Tibial nerve (tissue), 3 donors: ENCODE measurements at regions not wholly inside any gene's neighbourhood (a gene's known extent, or its start where the extent isn't known, plus 50 kb on each side); places are given as distances from the start of the nearest gene placed in this dataset.

Source experiments
- POLR2A ChIP-seq, 2 donors: fragments of 450-650 bp; IDR thresholded peaks; one replicate each; pipeline ENCODE4 v1.6.1; 2017; ENCODE audit warnings: antibody characterized with exemption in 2 of 2, mild to moderate bottlenecking in 2 of 2, moderate library complexity in 2 of 2
- TF ChIP-seq, protein P1 (sequence below), 5 experiments: fragments of 200-600 bp in 3 of 5; fragments of 450-650 bp in 2 of 5; sonication (generic) in 3 of 5; IDR thresholded peaks; one replicate each; pipeline ENCODE4 v1.5.1; 2016 to 2019; ENCODE audit warnings: antibody characterized with exemption in 5 of 5, mild to moderate bottlenecking in 3 of 5, moderate library complexity in 2 of 5

- no peak for TF ChIP-seq POLR2A (IDR thresholded peaks at IDR 0.05)
- TF ChIP-seq, protein P1, sequence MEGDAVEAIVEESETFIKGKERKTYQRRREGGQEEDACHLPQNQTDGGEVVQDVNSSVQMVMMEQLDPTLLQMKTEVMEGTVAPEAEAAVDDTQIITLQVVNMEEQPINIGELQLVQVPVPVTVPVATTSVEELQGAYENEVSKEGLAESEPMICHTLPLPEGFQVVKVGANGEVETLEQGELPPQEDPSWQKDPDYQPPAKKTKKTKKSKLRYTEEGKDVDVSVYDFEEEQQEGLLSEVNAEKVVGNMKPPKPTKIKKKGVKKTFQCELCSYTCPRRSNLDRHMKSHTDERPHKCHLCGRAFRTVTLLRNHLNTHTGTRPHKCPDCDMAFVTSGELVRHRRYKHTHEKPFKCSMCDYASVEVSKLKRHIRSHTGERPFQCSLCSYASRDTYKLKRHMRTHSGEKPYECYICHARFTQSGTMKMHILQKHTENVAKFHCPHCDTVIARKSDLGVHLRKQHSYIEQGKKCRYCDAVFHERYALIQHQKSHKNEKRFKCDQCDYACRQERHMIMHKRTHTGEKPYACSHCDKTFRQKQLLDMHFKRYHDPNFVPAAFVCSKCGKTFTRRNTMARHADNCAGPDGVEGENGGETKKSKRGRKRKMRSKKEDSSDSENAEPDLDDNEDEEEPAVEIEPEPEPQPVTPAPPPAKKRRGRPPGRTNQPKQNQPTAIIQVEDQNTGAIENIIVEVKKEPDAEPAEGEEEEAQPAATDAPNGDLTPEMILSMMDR (IDR thresholded peaks at IDR 0.05): no peak
Observed at GRCh38 chr6:48986845-48987244, 476.2 kb downstream of the MMUT start.
